OCI-M2 (cell line): ENCODE measurements at regions not wholly inside any gene's neighbourhood (a gene's known extent, or its start where the extent isn't known, plus 50 kb on each side); places are given as distances from the start of the nearest gene placed in this dataset.

ENCODE experiments used
- DNase-seq: peaks from one replicate; lab custom pipeline; 2025; ENCODE audit not compliant: unreplicated experiment; lab: John Stamatoyannopoulos, UW

DNA sequence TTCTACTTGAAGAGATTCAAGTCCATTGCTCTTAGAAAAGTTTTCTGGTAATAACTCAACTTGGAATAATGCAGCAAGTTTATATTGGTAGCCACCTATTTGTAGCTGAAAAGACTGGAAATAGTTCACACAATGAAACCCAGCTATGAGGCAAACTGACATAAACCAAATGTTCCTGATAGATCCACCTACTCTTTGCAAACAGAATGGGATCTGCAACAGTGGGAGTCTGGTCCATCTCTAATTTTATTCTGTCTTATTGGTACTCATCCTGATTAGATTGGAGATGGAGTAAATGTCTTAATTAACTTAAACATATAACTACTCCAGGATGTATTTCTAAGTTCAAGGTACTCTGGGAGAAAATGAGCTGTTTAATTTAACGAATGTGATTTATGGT, 438.0 kb downstream of the OLFM4 start:
- DNase-seq = no peak

DNA sequence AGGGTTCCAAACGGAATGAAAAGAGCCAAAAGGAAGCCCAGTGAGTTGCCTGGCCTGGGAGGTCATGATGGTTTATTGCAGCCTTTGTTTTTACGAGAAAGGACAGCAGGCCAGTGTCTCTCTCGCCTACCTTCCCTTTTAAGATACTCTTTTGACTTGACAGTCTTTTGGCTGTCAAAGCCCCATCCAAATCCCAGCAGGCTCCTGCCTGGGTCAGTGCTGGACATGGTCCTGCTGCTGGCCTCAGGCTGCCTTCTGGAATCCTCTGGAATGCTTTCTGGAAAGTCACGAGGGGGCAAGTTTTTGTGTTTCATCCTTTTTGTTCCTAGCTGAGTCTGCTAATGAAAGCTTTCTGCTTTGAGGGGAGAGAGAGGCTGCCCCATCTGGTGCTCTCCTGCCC, 444.8 kb downstream of the OLFM4 start:
- no peak for DNase-seq

- no peak for DNase-seq
These were observed 446.3 kb downstream of the OLFM4 start for GRCh38 chr13:53474878-53475277.

GRCh38 chr13:53490752-53491151, 462.1 kb downstream of the OLFM4 start:
- no peak for DNase-seq

DNA sequence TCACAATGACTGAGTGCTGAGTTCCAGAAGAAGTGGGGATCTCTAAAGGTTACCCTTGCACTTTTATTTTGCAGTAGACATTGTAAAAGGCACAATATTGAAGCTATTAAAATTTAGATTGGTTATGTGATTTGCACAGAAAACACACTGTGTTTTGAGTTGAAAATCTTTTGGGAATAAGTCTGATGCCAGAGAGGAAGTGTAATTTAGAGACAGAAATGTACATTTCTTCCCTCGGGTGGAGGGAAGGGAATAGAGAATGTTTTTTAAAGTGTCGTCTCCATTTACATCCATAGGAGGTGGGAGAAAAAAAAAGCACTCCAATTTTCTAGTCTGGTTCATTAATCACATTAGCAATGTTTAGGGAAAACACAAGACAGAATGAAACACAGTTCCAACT, 465.8 kb downstream of the OLFM4 start:
- no peak for DNase-seq

- DNase-seq = no peak
These were observed 471.0 kb downstream of the OLFM4 start for GRCh38 chr13:53499576-53500133.

DNA sequence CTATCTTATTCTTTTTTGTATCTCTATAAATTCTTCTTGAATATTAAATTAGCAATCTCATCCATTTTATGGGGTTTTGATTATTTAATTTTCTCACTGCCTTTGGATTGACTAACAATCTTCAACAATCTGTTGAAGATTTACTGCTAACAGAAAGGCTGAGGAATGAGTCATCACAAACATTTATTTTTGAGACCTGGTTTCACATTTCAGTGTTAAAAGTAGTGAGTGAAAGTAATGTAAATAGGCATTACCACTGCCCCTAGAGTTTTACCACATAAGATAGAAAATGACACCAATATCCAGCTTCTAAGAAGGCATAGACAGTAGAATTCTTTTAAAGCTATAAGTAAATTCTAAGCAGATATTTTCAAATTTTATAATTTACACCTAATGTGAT, 472.8 kb downstream of the OLFM4 start:
- no peak for DNase-seq

- DNase-seq = no peak
These were observed 479.1 kb downstream of the OLFM4 start for GRCh38 chr13:53507741-53508140.

GRCh38 chr13:53512635-53513034, 484.0 kb downstream of the OLFM4 start:
- DNase-seq = no peak

GRCh38 chr13:53513226-53513625, 484.6 kb downstream of the OLFM4 start:
- no peak for DNase-seq

GRCh38 chr13:53520132-53520531, 491.5 kb downstream of the OLFM4 start:
- DNase-seq = no peak

DNA sequence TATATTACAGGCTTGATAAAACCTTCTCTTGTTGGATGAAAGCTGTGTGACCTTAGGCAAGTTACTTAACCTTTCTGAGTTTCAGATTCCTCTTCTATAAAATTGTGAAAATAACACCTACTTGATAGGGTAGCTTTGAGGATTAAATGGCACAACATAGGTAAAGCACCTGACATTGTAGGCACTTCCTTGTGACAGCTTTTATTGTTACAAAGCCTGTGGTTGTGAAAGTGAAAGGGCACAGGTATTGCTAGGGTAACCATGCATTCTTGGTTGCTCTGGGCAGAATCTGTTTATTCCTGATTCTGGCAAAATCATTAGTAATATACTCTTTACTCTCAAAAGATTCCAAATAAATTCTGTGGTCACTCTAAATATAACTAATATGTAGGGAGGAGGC, 493.4 kb downstream of the OLFM4 start:
- DNase-seq = no peak

DNA sequence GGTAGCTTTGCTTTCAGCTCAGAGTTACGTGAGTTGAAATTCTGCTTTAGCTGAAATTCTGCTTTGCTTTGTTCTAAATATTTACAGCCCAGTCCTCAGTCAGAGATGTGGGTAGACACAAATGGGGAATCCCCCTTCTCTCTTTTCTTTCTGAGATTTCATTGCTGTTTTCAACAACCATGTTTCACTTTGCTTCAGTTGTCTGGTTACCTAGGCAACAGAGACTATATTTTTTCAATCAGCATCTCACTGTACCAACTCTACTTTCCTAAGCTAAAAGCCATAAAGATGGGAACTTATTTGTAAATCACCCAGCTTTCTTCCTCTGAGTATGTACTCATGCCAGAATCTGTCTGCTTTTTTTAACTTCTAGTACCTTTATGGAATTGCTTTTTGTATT, 509.0 kb downstream of the OLFM4 start:
- no peak for DNase-seq

- no peak for DNase-seq
These were observed 516.8 kb downstream of the OLFM4 start for GRCh38 chr13:53545340-53545941.

GRCh38 chr13:53560556-53560955, 531.9 kb downstream of the OLFM4 start:
- DNase-seq = no peak

- no peak for DNase-seq
These were observed 533.8 kb downstream of the OLFM4 start for GRCh38 chr13:53562419-53562818.

DNA sequence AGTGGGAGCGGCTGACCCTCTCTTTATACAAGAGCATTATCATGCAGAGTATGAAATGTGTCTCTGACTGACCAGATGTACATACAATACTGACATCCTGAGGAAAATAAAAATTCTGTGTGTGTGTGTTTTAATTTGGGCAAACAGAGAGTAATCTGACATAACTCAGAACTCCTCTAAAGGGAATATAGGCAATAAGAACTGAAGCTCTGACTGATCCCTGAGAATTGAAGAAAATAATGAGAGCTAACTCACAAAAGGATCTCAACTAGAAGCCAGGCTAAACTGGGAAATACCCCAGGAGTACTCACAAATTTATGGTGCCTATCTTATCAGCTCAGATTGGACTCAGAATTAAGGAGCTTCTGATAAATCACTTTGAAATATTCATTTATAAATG, 539.9 kb downstream of the OLFM4 start:
- DNase-seq = no peak

- DNase-seq = no peak
These were observed 540.8 kb downstream of the OLFM4 start for GRCh38 chr13:53569453-53569852.

GRCh38 chr13:53601113-53601512, 572.5 kb downstream of the OLFM4 start:
- DNase-seq = no peak

- no peak for DNase-seq
These were observed 576.7 kb downstream of the OLFM4 start for GRCh38 chr13:53605326-53605725.

GRCh38 chr13:53612200-53612599, 583.6 kb downstream of the OLFM4 start:
- DNase-seq = no peak

- no peak for DNase-seq
These were observed 593.8 kb downstream of the OLFM4 start for GRCh38 chr13:53622456-53622855.

GRCh38 chr13:53623146-53623545, 594.5 kb downstream of the OLFM4 start:
- no peak for DNase-seq
